ENCODE measurements at regions not wholly inside any gene's neighbourhood (a gene's known extent, or its start where the extent isn't known, plus 50 kb on each side); places are given as distances from the start of the nearest gene placed in this dataset.

- DNase-seq, result no peak
Measured at GRCh38 chr6:147135211-147135681, 69.0 kb upstream of the STXBP5 start.

- DNase-seq, result no peak
Measured at GRCh38 chr6:147136057-147136456, 68.2 kb upstream of the STXBP5 start.

- no peak for DNase-seq
Measured at GRCh38 chr6:147137986-147138385, 66.2 kb upstream of the STXBP5 start.

GRCh38 chr6:147138835-147139234 lies 65.4 kb upstream of the STXBP5 start:
- no peak for DNase-seq

- no peak for DNase-seq
Measured at GRCh38 chr6:147141711-147142308, 62.4 kb upstream of the STXBP5 start.

- no peak for DNase-seq
Measured at GRCh38 chr6:147142684-147143245, 61.5 kb upstream of the STXBP5 start.

GRCh38 chr6:147149092-147149491 lies 55.1 kb upstream of the STXBP5 start:
- no peak for DNase-seq

GRCh38 chr6:147149826-147150225 lies 54.4 kb upstream of the STXBP5 start:
- no peak for DNase-seq

GRCh38 chr6:147150293-147150692 lies 53.9 kb upstream of the STXBP5 start:
- DNase-seq, result no peak
